DND-41 (cell line): ENCODE measurements at regions not wholly inside any gene's neighbourhood (a gene's known extent, or its start where the extent isn't known, plus 50 kb on each side); places are given as distances from the start of the nearest gene placed in this dataset.

Source experiments
- CTCF ChIP-seq: IDR thresholded peaks from 2 replicates; pipeline ENCODE4 v1.5.1; 2012; ENCODE audit warnings: borderline replicate concordance, low read length, moderate library complexity, mild to moderate bottlenecking; ENCODE audit not compliant: poor library complexity, severe bottlenecking; ENCODE audit errors: extremely low read depth
- EZH2 ChIP-seq: IDR thresholded peaks from 3 replicates; pipeline ENCODE4 v1.6.1; 2012; ENCODE audit warnings: borderline replicate concordance, low read depth, mild to moderate bottlenecking, moderate library complexity, low read length, inconsistent platforms; ENCODE audit not compliant: severe bottlenecking

DNA sequence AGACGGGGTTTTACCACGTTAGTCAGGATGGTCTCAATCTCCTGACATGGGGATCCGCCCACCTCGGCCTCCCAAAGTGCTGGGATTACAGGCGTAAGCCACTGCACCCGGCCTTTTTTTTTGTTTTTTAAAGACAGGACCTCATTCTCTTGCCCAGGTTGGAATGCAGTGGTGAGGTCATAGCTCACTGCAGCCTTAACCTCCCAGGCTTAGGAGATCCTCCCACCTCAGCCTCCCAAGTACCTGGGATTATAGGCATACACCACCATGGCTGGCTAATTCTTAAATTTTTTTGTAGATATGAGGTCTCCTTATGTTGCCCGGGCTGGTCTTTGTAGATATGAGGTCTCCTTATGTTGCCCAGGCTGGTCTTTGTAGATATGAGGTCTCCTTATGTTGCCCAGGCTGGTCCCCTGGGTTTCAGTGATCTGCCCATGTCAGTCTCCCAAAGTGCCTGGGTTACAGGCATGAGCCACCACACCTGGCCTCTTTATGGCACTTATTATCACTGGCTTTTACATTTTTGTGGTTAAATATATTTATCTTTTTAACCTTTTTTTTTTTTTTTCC lies 82.3 kb upstream of the RNU6-1 start:
- no peak for TF ChIP-seq CTCF
- TF ChIP-seq EZH2, result no peak
